ENCODE measurements at regions not wholly inside any gene's neighbourhood (a gene's known extent, or its start where the extent isn't known, plus 50 kb on each side); places are given as distances from the start of the nearest gene placed in this dataset.
"Not testable (repeated sequence)": the region's sequence is repeated elsewhere in the genome, so short reads cannot be mapped to it uniquely, and the experiment has no call there.

- DNase-seq = no peak
Measured at GRCh38 chr13:85191996-85192718, 607.1 kb downstream of the SLITRK6 start.

- no peak for DNase-seq
Measured at GRCh38 chr13:85186356-85187045, 612.7 kb downstream of the SLITRK6 start.

DNA sequence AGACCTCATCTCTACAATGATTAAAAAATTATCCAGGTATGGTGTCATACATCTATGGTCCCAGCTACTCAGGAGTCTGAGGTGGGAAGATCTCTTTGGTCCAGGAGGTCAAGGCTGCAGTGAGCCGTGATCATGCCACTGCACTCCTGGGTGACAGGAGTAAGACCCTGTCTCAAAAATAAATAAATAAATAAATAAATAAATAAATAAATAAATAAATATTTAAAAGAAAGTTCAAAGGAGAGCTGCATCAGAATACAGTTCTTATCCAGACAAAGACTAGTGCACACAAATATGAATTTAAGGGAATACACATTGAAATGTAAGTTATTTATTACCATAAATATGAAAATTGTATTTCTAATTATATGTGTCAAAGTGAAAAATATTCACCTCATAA is 624.9 kb downstream of the SLITRK6 start:
- DNase-seq = no peak

DNA sequence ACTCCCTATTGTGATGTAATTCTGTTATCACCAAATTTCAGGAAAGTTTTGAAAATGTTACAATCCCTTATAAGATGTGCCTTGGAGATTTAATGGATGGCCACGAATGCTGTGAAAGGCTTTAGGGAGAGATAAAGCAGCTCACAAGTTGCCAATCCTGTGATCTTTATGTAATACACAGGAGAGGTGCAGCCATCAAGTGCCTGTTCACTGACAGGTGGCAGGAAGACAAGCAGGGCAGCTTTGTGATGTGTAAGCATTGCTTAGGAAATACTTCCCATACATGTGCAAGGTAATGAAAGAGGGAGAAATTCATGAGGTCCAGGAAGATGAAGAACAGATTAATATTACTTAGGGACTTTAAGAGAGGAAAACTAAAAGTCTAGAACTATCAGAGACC is 628.8 kb downstream of the SLITRK6 start:
- no peak for DNase-seq

DNA sequence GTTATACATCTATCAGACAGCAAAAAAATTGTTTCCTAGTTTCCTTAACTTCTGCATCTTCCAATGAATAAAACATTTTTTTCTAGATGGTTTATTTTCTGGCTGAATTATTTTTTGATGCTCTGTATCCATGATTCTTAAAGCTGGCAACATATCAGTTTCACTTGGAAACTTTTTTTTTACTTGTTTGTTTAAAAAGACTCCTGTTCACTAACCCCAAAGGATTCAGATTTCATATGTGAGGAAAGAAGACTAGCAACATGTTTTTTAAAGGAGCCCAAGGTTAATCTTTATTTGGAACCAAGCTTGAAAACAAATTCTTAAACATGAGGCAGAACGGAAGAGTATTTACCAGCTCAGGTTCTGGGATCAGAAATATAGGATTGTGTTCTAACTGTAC is 632.3 kb downstream of the SLITRK6 start:
- DNase-seq = no peak

- no peak for DNase-seq
Measured at GRCh38 chr13:85163063-85163462, 636.2 kb downstream of the SLITRK6 start.

DNA sequence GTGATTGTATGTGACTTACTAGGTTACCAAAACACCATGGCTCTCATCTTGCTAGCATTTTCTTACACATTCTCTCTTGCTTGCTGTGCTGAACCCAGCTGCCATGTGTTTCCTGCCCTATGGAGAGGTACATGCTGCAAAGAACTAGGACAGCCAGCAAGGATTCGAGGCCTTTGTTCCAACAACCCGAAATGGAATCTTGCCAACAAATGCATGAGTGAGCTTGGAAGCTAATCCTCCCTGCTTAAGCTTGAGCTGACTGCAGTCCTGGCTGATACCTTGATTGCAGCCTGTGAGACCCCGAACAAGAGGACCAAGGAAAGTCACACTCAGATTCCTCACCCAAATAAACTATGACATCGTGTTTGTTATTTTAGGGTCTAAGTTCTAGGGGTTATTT is 651.2 kb downstream of the SLITRK6 start:
- DNase-seq = no peak

- DNase-seq = no peak
Measured at GRCh38 chr13:85142351-85142927, 656.8 kb downstream of the SLITRK6 start.

- DNase-seq = no peak
Measured at GRCh38 chr13:85141401-85141800, 657.8 kb downstream of the SLITRK6 start.

DNA sequence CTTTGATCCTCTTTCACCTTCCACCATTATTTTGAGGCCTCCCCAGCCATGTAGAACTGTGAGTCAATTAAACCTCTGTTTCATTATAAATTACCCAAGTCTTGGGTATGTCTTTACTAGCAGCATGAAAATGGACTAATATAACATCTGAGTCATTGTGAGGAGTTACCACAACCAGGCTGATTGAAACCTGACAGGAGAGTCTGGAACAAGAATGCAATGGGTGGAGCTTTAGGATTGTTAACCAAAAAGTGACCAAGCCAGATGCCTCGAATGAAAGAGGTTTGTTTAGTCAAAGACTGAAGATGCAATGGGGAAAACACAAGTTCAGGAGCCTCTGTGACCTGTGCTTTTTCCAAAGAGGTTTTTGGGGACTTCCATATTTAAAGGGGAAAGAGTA is 659.0 kb downstream of the SLITRK6 start:
- DNase-seq = no peak

GRCh38 chr13:85137516-85137915 is 661.7 kb downstream of the SLITRK6 start:
- DNase-seq = no peak

GRCh38 chr13:85132986-85133385 is 666.2 kb downstream of the SLITRK6 start:
- no peak for DNase-seq

DNA sequence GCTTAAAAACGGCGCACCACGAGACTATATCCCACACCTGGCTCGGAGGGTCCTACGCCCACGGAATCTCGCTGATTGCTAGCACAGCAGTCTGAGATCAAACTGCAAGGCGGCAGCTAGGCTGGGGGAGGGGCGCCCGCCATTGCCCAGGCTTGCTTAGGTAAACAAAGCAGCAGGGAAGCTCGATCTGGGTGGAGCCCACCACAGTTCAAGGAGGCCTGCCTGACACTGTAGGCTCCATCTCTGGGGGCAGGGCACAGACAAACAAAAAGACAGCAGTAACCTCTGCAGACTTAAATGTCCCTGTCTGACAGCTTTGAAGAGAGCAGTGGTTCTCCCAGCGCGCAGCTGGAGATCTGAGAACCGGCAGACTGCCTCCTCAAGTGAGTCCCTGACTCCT is 675.7 kb downstream of the SLITRK6 start:
- not testable (repeated sequence) for DNase-seq

- no peak for DNase-seq
Measured at GRCh38 chr13:85108356-85108755, 690.9 kb downstream of the SLITRK6 start.

DNA sequence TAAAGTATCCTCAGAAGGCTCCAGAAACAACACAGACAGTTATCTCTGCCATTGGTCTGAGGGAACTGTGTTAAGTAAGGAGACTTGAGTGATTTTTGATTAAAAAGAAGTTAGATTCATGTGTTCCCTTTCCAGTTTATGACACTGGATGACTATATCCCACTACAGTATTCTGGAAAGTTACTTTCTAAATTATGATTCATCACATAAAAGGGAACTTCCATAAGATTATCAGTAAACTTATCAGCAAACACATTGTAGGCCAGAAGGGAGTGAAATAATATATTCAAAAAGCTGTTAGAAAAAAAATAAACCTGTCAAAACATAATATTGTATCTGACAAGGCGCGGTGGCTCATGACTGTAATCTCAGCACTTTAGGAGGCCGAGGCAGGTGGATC is 700.0 kb downstream of the SLITRK6 start:
- DNase-seq = no peak

GRCh38 chr13:85095418-85096272 is 703.6 kb downstream of the SLITRK6 start:
- no peak for DNase-seq

DNA sequence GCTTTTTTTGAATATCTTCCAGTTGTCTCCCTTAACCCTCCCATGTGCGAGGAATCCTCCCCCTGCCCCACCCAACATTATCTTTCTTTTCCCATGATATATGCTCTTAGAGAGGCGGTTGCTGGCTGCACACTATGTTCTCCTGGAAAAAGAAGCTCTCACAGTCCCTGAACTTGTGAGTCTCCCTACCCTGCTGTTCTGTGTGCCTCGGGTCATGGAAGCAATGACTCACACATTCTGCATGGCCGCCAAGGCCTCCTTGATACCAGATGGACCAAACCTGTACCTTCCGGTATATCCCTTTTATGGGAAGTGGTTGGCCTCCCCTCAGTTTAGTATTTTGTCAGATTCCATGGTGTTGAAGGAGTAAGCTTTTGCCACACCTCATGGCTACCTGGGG is 705.4 kb downstream of the SLITRK6 start:
- DNase-seq = no peak

DNA sequence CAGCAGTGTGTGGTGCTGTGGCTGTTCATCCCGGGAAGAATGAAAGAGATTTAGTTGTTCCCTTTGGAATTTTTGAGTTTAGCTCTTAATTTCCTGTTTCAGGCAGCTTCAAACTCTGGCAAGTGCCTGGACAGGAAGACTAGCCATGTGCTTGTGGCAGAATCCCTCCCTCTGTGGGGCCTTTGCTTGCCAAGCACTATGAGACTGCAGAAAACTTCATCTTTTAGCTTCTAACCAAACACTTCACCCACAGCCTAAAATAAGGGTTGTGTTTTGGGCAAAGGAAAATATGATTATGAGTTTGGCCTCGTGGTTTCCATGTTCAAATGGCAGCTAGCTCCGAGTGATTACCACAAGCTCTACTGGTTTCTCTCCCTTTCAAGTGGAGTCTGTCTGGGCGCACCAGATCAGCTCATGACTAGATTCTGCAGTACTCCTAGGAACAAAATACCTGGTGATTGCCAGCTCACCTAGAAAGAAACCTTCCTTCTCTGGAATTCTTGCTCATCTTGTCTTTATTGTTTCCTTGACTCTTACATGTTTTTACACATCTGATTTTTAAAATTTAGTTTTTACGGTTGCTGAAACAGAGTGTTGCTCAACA is 707.5 kb downstream of the SLITRK6 start:
- DNase-seq = no peak

GRCh38 chr13:85089186-85089585 is 710.0 kb downstream of the SLITRK6 start:
- no peak for DNase-seq

DNA sequence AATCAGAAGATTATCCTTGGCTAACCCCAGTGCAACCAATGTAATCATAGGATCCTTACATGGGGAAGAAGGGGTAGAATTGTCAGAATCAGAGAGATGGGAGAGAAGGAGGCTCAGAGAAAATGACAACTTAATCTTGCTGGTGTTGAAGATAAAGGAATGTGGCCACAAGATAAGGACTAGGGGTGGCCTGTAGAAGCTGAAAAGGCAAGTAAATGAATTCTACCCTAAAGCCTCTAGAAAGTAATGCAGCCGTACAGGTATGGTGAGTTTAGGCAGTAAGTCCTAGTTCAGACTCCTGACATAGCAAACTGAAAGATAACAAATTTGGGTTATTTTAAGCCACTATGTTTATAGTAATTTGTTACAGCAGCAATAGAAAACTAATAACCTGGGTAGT is 718.5 kb downstream of the SLITRK6 start:
- DNase-seq = no peak

GRCh38 chr13:85076343-85076742 is 722.9 kb downstream of the SLITRK6 start:
- no peak for DNase-seq

- DNase-seq = no peak
Measured at GRCh38 chr13:85074543-85075313, 724.5 kb downstream of the SLITRK6 start.
